Islet precursor cell (in vitro differentiated cells): ENCODE measurements at regions not wholly inside any gene's neighbourhood (a gene's known extent, or its start where the extent isn't known, plus 50 kb on each side); places are given as distances from the start of the nearest gene placed in this dataset.

Source experiments
- DNase-seq: peaks from one replicate; pipeline ENCODE4 v3.0.0-alpha.2; 2018

DNA sequence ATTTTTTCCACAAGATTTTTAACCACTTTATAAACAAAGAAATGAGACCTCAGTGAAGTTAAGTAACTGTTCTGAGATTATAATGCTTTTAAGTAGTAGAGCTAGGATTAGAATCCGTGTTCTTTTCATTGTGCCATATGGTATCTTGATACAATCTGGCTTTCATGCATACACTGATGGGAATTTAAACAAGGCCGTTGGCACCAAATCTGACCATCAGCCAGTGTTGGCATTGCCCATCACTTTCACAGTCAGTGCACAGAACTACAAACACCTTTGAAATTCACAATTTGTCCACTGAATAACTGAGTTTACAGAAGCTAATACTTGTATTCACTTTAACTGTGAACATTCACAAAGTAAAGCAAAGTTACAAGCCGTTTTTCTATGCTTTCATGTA, 1228.0 kb downstream of the TBC1D22A start:
- DNase-seq: no peak

DNA sequence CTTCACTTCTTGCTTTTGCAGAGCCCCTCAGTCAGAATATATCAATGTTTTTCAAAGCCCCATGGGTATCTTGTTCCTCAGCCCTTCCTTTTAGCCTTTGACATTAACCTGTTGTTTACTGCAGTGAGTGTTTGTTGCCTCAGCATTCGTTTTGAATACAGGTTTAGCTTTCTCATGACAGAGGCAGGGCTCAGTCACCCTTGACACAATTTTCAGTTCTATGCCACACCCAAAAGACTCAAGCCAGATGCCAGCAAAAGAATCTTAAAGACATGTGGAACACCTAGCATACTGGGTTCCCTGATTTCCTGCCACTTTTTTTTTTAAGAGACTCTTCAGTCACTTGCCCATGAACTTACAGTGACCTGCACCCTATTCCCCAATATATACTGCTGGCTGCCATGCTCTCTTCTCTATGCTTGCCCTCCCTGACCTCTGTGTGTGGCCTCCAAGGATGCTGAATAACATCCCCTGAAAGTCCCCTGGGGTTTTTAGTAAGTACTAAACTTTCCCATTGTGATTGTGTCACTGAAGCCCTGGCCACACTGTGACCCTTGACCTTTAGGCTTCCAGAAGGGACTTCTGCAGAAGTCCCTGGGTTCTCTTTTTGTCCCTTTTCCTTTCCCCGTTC, 1225.5 kb downstream of the TBC1D22A start:
- DNase-seq: no peak

GRCh38 chr22:47976219-47976618, 1213.8 kb downstream of the TBC1D22A start:
- no peak for DNase-seq

DNA sequence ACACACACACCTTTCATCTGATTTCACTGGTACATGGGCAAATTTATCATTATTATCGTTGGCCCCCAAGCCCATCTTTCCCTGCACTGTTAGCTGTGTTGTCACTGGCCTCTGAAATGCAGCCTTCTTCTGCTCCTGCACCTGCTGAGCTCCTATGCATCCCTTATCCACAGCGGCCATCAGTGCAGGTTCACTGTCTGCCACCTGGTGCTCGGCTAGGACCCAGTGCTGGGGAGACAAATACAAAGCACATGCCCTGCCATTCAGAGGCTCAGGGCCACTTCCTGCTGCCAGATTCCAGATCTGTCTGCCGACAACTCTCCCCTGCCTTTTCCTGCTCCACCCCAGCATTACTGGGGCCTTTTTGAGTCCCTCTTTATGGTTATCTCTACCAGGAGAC, 1205.4 kb downstream of the TBC1D22A start:
- DNase-seq: no peak

- no peak for DNase-seq
These were observed 1203.9 kb downstream of the TBC1D22A start for GRCh38 chr22:47966316-47966715.

DNA sequence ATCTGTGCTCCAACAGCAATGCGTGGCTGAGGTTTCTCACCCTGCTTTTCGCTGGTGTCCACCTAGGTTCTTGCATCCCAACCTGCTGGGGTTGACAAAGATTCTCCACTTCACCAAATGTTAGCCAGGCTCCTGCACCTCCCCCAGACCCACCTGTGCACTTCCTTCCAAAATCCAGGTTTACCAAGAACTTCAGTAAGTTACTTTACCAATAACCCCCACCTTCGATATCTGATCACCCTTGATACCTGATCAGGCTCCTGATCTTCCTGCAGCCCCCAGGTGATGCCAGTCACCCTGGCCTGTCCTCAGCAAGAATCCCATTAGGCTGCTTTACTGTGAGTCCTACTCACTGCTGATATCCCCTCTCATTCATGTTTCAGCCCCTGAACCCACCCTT, 1203.4 kb downstream of the TBC1D22A start:
- DNase-seq: no peak

- no peak for DNase-seq
These were observed 1202.6 kb downstream of the TBC1D22A start for GRCh38 chr22:47965066-47965465.

- no peak for DNase-seq
These were observed 1201.2 kb downstream of the TBC1D22A start for GRCh38 chr22:47963660-47964059.

GRCh38 chr22:47957649-47958048, 1195.2 kb downstream of the TBC1D22A start:
- DNase-seq: no peak

DNA sequence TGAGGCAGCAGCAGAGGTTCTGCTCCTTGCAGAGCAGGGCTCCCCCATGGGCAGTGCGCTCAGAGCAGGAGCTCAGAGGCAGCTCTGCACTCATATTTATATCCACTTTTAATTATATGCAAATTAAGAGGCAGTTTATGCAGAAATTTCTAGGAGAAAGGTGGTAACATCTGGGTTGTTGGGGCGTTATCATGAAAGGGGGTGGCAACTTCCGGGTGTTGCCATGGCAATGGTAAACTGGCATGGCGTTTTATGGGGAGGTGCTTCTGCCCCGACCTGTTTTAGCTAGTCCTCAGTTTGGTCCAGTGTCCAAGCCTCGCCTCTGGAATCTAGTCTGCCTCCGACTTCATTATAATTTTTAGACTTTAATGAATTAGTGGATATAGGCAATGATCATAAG, 1191.7 kb downstream of the TBC1D22A start:
- no peak for DNase-seq

DNA sequence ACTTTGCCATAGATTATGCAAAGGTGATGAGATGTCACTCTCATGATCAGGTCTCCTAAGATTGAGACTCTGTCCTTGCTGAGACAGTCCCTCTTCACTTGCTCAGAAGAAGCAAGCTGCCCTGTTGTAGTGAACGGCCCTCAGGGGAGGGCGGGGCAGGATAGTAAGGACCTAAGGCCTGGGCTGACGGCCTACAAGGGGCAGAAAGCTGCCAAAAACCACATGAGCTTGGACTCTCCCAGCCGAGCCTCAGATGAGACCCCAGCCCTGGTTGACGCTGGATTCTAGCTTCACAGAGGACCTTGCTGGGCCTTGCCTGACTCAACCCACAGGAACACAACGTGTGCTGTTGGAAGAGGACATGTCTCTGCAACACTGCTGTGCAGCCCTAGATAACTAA, 1182.5 kb downstream of the TBC1D22A start:
- DNase-seq: no peak

DNA sequence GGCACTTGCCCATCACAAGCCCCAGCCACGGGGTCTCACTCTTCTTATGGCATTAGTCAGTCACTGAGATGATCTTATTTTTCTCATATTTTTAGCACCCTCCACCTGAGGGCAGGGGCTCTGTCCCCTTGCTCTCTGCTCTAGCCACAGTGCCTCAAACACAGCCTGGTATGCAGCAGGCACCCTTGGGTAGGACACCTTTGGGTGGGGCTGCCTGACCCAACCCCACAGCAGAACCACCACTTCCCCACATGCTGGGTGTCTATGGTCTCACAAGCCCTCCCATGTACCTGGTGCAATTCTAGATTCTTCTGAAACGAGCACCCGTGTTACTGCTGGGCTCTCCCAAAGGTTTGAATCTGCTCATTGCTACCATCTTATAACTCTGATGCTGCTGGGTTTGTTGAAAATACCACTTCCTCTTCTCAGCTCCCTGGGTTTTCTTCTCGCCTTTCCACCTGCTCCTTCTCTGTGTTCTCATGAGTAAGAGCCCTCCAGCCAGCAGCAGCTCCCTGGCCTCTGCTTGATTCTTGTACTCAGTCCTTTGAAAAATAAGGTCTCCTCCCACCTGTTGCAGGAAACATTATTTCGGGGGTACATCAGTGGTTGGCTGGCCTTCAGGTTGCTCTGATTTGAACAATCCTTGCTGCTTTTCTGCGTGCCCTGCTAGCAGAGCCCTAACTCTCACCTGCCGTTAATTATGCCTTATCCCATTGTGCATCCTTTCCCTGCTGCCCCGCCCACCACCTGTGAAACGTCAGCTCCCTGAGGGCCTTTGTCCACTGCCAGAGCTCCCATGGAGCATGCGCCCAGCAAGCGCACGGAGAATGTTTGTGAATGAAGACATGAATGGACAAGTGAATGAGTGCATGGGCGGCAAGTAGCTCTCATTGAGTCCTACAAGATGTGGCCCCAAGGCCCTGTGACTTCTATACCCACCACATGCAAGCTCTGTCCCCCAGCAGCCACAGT, 1181.6 kb downstream of the TBC1D22A start:
- no peak for DNase-seq

DNA sequence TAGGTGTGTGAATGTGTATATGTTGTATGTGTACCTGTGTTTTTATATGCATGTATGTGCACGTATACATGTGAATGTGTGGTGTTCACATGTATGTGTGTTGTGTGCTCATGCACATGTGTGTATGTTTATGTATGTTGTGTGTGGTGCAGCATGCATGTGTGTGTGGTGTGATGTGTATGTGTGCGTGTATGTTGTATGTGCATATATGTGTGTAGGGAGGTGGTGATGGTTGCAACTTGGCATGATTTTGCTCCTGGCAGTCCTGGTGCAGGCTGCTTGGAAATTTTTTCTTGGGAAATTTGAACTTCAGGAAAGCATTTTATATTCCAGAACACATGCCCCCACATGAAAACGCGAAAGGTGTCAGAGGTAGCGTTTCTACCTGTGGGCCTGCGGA, 1177.8 kb downstream of the TBC1D22A start:
- DNase-seq: peak; percentile 2

DNA sequence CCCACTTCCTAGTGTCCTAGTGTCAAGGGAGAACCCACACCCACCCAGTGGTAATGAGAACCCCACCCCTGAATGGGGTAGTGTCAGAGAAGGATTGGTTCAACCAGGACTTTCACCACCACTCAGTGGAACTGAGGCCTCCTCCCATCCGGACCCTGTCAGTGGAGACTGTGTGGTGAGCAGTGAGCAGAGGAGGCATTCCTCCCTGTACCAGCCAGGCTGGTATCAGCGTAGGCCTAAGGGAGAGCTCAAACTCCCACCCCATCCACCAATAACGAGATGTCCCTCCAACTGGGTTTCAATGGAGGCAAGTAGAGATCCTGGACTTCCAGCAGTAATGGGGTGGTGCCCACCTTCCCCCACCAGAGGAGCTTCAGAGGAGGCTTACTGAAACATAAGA, 1171.4 kb downstream of the TBC1D22A start:
- no peak for DNase-seq

GRCh38 chr22:47933226-47933625, 1170.8 kb downstream of the TBC1D22A start:
- DNase-seq: no peak

- DNase-seq: no peak
These were observed 1167.3 kb downstream of the TBC1D22A start for GRCh38 chr22:47929646-47930185.

GRCh38 chr22:47929073-47929472, 1166.6 kb downstream of the TBC1D22A start:
- DNase-seq: no peak

- no peak for DNase-seq
These were observed 1166.2 kb downstream of the TBC1D22A start for GRCh38 chr22:47928631-47929030.

GRCh38 chr22:47927648-47928210, 1165.3 kb downstream of the TBC1D22A start:
- no peak for DNase-seq

GRCh38 chr22:47923011-47923427, 1160.6 kb downstream of the TBC1D22A start:
- DNase-seq: no peak

- DNase-seq: no peak
These were observed 1159.5 kb downstream of the TBC1D22A start for GRCh38 chr22:47921906-47922305.

DNA sequence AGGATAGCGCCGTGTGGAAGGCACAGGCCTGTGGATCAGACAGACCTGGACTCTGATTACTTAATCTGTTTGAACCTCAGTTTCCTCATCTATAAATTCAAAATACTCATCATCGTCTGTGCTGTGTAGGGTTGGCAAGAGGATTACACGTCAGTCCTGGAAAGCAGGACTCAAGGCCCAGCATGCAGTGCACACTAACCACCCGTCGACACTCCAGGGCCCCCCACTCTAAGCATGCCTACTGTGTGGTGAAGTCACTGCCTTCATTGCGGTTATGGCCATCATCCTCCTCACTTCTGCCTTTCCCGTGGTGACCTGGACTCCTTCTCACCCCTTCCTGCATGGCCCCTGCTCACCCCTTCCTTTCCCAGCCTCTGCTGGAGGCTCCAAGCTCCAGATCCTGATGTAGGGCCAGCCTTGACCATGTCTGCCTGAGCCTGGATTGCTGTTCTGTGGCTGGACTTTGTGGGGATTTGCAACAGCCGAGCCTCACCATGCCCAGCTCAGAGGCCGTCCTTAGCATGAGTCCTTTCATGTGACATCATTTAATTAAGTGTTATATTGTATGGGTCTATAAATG, 1158.0 kb downstream of the TBC1D22A start:
- no peak for DNase-seq

DNA sequence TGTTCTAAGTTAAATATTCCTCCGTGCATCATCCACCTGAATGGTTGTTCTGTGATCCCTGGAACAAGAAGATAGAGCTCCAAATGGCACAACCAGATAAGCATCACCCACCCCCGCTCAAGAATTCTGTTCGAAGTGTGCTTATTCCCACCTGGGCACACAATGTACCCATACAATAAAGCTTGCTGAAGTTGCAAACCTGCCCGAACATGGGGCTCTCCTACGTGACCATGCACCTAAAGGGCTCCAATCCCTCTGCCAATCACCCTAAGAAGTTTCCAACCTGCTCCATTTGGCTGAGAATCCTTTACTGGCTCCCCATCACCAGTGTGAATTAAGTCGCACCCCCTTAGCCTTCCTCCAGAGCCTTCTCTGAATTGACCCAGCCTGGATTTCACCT, 1157.4 kb downstream of the TBC1D22A start:
- no peak for DNase-seq
